Esophagus squamous epithelium (tissue), 4 donors: ENCODE measurements at regions not wholly inside any gene's neighbourhood (a gene's known extent, or its start where the extent isn't known, plus 50 kb on each side); places are given as distances from the start of the nearest gene placed in this dataset.

Source experiments
- POLR2A ChIP-seq, 4 donors: fragments of 450-650 bp; IDR thresholded peaks; one replicate each; pipeline ENCODE4 v1.6.1; 2017; ENCODE audit warnings: antibody characterized with exemption in 4 of 4, mild to moderate bottlenecking in 4 of 4, moderate library complexity in 3 of 4
- TF ChIP-seq, protein P1 (sequence below), 6 experiments: fragments of 450-650 bp in 4 of 6; fragments of 200-600 bp in 2 of 6; sonication (generic) in 2 of 6; IDR thresholded peaks; one replicate each; pipeline ENCODE4 v1.5.1; 2016 to 2019; ENCODE audit warnings: antibody characterized with exemption in 6 of 6, mild to moderate bottlenecking in 4 of 6, moderate library complexity in 4 of 6

DNA sequence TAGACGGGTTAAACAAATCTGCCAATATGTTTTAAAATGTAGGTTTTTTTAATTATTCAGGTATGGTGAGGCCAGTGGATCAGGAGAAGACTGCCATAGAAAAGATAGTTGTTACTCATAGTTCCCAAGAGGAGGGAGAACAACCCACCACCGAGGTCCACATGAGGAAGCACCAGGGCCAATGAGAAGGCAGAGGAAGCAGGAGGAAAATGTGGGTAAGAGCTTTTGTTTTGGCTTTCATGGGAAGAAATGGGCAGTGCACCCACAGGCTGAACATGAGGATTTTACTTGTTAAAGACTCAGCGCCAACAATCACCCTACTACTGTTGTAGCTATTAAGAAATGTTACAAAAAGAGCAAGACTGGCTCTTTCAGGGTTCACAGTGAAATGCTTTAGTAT lies 191.8 kb upstream of the HNMT start:
- TF ChIP-seq, protein P1, sequence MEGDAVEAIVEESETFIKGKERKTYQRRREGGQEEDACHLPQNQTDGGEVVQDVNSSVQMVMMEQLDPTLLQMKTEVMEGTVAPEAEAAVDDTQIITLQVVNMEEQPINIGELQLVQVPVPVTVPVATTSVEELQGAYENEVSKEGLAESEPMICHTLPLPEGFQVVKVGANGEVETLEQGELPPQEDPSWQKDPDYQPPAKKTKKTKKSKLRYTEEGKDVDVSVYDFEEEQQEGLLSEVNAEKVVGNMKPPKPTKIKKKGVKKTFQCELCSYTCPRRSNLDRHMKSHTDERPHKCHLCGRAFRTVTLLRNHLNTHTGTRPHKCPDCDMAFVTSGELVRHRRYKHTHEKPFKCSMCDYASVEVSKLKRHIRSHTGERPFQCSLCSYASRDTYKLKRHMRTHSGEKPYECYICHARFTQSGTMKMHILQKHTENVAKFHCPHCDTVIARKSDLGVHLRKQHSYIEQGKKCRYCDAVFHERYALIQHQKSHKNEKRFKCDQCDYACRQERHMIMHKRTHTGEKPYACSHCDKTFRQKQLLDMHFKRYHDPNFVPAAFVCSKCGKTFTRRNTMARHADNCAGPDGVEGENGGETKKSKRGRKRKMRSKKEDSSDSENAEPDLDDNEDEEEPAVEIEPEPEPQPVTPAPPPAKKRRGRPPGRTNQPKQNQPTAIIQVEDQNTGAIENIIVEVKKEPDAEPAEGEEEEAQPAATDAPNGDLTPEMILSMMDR (IDR thresholded peaks at IDR 0.05), result no peak
- TF ChIP-seq POLR2A (IDR thresholded peaks at IDR 0.05), result no peak
